HepG2 (cell line): ENCODE measurements at regions not wholly inside any gene's neighbourhood (a gene's known extent, or its start where the extent isn't known, plus 50 kb on each side); places are given as distances from the start of the nearest gene placed in this dataset.

ENCODE experiments used
- ATAC-seq: fragments of 200-7000 bp; cut with Tn5 transposase; 3 replicates; pipeline ENCODE4 v1.9.1; 2020; ENCODE audit warnings: mild to moderate bottlenecking, moderate library complexity
- BruUV-seq: library from RNA; stranded (reverse); fragments of 400-500 nt; replicated peaks from 2 replicates; lab custom pipeline; 2021; lab: Mats Ljungman, UMichigan
- CTCF ChIA-PET: fragments of 300-600 bp; formaldehyde crosslinking; extraction: SDS; loops from one replicate; lab custom pipeline; 2021; ENCODE audit warnings: low total read pairs, inconsistent platforms, low intra/inter-chr PET ratio; lab: Yijun Ruan, JAX
- POLR2A ChIA-PET: fragments of 350-600 bp; sonication (Branson Sonifier 250); formaldehyde crosslinking; loops from one replicate; lab custom pipeline; 2020; ENCODE audit warnings: antibody characterized with exemption, inconsistent platforms; lab: Yijun Ruan, JAX
- DNase-seq: peaks from one replicate; pipeline ENCODE4 v3.0.0-alpha.2; 2015; ENCODE audit warnings: low spot score
- FAIRE-seq: peaks from 3 replicates; lab custom pipeline; 2011; peaks lifted over from hg19 to GRCh38; lab: Jason Lieb, UNC
- H2AFZ ChIP-seq: one replicate; pipeline ENCODE4 v1.6.1; 2011; ENCODE audit warnings: low read length, inconsistent platforms
- H3K27ac ChIP-seq: fragments of 300-600 bp; 3 replicates; pipeline ENCODE4 v1.8.0; 2011; ENCODE audit warnings: mixed run types, mild to moderate bottlenecking, mixed read lengths, low read length, inconsistent platforms; ENCODE audit not compliant: insufficient read depth; ENCODE audit errors: extremely low read length
- H3K27me3 ChIP-seq, 2 experiments: fragments of 200-600 bp in 1 of 2; 2 replicates in 1 of 2; 3 replicates in 1 of 2; pipeline versions ENCODE4 v1.6.0 to v1.8.0; 2011; ENCODE audit warnings: low read length in 2 of 2, mild to moderate bottlenecking in 2 of 2, moderate library complexity in 2 of 2, inconsistent platforms in 1 of 2; ENCODE audit not compliant: insufficient read depth in 2 of 2, control insufficient read depth in 1 of 2
- H3K36me3 ChIP-seq, 2 experiments: fragments of 200-600 bp in 1 of 2; replicated peaks in 1 of 2; 2 replicates in 1 of 2; 3 replicates in 1 of 2; pipeline versions ENCODE4 v1.5.1 to v1.8.0; 2011; ENCODE audit warnings: low read length in 2 of 2, inconsistent platforms in 1 of 2; ENCODE audit not compliant: insufficient read depth in 2 of 2, control insufficient read depth in 1 of 2
- H3K4me1 ChIP-seq: 2 replicates; pipeline ENCODE4 v1.5.1; 2012; ENCODE audit warnings: low read length, inconsistent platforms; ENCODE audit not compliant: insufficient read depth
- H3K4me2 ChIP-seq: 2 replicates; pipeline ENCODE4 v1.6.0; 2011; ENCODE audit warnings: low read depth, low read length, inconsistent platforms
- H3K4me3 ChIP-seq, 3 experiments: fragments of 200-600 bp in 1 of 3; sonication (generic), shearing (Covaris generic) in 1 of 3; replicated peaks in 1 of 3; 2 replicates each; pipeline ENCODE4 v1.5.1; 2011 to 2016; ENCODE audit warnings: low read length in 3 of 3, inconsistent platforms in 2 of 3, low read depth in 2 of 3, mild to moderate bottlenecking in 2 of 3, control low read depth in 1 of 3, mixed read lengths in 1 of 3; ENCODE audit not compliant: insufficient read depth in 1 of 3
- H3K79me2 ChIP-seq: one replicate; pipeline ENCODE4 v1.6.1; 2011; ENCODE audit warnings: low read length, inconsistent platforms; ENCODE audit not compliant: insufficient read depth
- H3K9ac ChIP-seq: 2 replicates; pipeline ENCODE4 v1.6.0; 2011; ENCODE audit warnings: mild to moderate bottlenecking, low read depth, low read length, inconsistent platforms; ENCODE audit not compliant: insufficient read depth
- H3K9me3 ChIP-seq: 2 replicates; pipeline ENCODE4 v1.5.1; 2012; ENCODE audit warnings: mild to moderate bottlenecking, low read length
- H4K20me1 ChIP-seq: 2 replicates; pipeline ENCODE4 v1.6.0; 2011; ENCODE audit warnings: inconsistent platforms, mild to moderate bottlenecking, low read length, moderate library complexity; ENCODE audit not compliant: insufficient read depth
- ARNTL ChIP-seq: sonication (generic); formaldehyde crosslinking; IDR thresholded peaks from 2 replicates; pipeline ENCODE4 v1.4.0; 2020; ENCODE audit warnings: mild to moderate bottlenecking, missing genetic modification reagents
- CTCF ChIP-seq: sonication (generic); formaldehyde crosslinking; IDR thresholded peaks from 2 replicates; pipeline ENCODE4 v1.5.0; 2020; ENCODE audit warnings: mild to moderate bottlenecking, missing genetic modification reagents, moderate library complexity
- JUND ChIP-seq: sonication (generic); formaldehyde crosslinking; IDR thresholded peaks from 2 replicates; pipeline ENCODE4 v1.8.0; 2022; ENCODE audit warnings: mild to moderate bottlenecking, missing genetic modification reagents
- STAG1 ChIP-seq: sonication (generic); formaldehyde crosslinking; IDR thresholded peaks from 2 replicates; pipeline ENCODE4 v1.4.0; 2020; ENCODE audit warnings: missing genetic modification reagents
- ZNF609 ChIP-seq: sonication (generic); formaldehyde crosslinking; IDR thresholded peaks from 2 replicates; pipeline ENCODE4 v1.4.0; 2020; ENCODE audit warnings: mild to moderate bottlenecking, missing genetic modification reagents, borderline replicate concordance
- ZNF616 ChIP-seq: sonication (generic); formaldehyde crosslinking; IDR thresholded peaks from 2 replicates; pipeline ENCODE4 v1.5.0; 2020; ENCODE audit warnings: low read depth, mild to moderate bottlenecking, missing genetic modification reagents
- ZNF772 ChIP-seq: sonication (generic); formaldehyde crosslinking; IDR thresholded peaks from 2 replicates; pipeline ENCODE4 v1.5.0; 2020; ENCODE audit warnings: mild to moderate bottlenecking, missing genetic modification reagents
- ZSCAN29 ChIP-seq: sonication (generic); formaldehyde crosslinking; conservative IDR thresholded peaks from 2 replicates; pipeline ENCODE4 v1.4.0; 2020; ENCODE audit warnings: mild to moderate bottlenecking, missing genetic modification reagents
- WGBS: methylation state at CpG from one replicate; pipeline ENCODE4 v1.1.6; 2017; ENCODE audit warnings: low lambda C conversion rate; 5-methylcytosine and 5-hydroxymethylcytosine counted together
- in situ Hi-C: cut with HindIII; loops from 2 replicates; pipeline ENCODE4 v1.10.0; 2017; ENCODE audit warnings: low pct_unique_long_range_greater_than_20kb; ENCODE audit not compliant: extremely low pct_ligation_motif_present
- intact Hi-C: fragments of 100-400 bp; cut with micrococcal nuclease; formaldehyde crosslinking; loops from one replicate; pipeline ENCODE4 v1.10.0; 2022; ENCODE audit not compliant: unreplicated experiment
- TF ChIP-seq, protein P1 (sequence below): IDR thresholded peaks from 2 replicates; pipeline ENCODE4 v1.6.1; 2016; ENCODE audit warnings: low read depth, missing genetic modification reagents, missing compliant biosample characterization

DNA sequence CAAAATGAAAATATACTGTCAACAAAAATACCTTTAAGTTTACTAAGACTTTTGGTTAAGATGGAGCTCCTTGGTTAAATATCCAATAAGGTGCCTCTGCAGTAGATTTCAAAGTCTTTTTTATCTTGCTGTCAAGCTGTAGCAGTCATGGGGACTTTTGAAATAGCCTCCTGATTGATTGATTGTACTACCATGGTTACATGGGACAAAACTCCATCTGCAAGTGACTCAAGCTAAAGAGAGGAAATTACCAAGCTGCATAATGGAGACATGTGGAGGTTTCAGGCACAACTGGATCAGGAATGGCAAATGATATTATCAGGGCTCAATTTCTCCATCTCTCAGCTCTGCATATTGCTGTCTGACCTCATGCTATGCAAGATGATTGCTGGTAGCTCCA is 73.4 kb upstream of the ST8SIA3 start (continued):
- TF ChIP-seq ZSCAN29 (CRISPR knock-in tag), result no peak
- TF ChIP-seq ARNTL (CRISPR knock-in tag), result no peak

DNA sequence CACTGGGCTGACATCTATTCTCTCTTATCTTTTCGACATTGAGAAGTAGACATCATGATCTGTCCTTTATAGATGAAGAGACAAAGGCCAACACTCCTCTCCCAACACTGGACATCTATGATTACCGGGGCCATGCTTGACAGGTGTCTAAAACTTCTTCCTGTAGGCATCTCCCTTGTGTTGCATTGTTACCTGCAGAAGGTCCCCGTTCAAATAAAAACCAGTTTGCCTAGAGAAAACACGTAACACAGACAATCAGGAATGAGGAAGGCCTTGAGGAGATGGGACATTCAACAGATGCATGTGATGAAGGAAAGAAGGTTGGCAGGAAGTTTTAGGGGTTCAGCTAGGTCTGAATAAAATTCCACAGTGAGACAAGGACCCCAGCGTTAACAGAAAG is 70.8 kb upstream of the ST8SIA3 start:
- WGBS, result 4% methylated on average over 5 of the region's 5 CpGs
- Histone ChIP-seq H3K4me1 (no peaks in the 10 kb centered on the region), H3K4me3 (no peak overlapping the region), H3K79me2 (no peaks in the 10 kb centered on the region), H3K9ac (no peak overlapping the region), H3K27me3 (0 out of 5 replicates have a peak, but pooled peaks cover 0 to 2% of the 10 kb centered on the region in 2 experiments), H3K9me3 (no peaks in the 10 kb centered on the region), H3K4me2 (no peak overlapping the region), H2AFZ (no peak overlapping the region), H4K20me1 (no peaks in the 10 kb centered on the region), H3K36me3 (no peaks in the 10 kb centered on the region), H3K27ac (no peak overlapping the region)
- ATAC-seq (peak; percentile 41; the same call in 2 of the 3 replicates), DNase-seq (no peak), FAIRE-seq (no peak)
- POLR2A ChIA-PET, result no interaction called here
- BruUV-seq, result no TSS peak
- CTCF ChIA-PET, result interaction anchor here (1.4 kb wide), 1 partner anchor 164 kb away, joined by 3 read pairs; no protein-coding TSS in a partner anchor
- in situ Hi-C loops (no loop called here), intact Hi-C loops (no loop called here)
- TF ChIP-seq ZNF609 (no peak), ZNF772 (no peak), STAG1 (CRISPR knock-in tag) (peak; percentile 67), CTCF (CRISPR knock-in tag) (peak; percentile 62), ZNF616 (CRISPR knock-in tag) (no peak), JUND (CRISPR knock-in tag) (no peak)
- TF ChIP-seq, protein P1, sequence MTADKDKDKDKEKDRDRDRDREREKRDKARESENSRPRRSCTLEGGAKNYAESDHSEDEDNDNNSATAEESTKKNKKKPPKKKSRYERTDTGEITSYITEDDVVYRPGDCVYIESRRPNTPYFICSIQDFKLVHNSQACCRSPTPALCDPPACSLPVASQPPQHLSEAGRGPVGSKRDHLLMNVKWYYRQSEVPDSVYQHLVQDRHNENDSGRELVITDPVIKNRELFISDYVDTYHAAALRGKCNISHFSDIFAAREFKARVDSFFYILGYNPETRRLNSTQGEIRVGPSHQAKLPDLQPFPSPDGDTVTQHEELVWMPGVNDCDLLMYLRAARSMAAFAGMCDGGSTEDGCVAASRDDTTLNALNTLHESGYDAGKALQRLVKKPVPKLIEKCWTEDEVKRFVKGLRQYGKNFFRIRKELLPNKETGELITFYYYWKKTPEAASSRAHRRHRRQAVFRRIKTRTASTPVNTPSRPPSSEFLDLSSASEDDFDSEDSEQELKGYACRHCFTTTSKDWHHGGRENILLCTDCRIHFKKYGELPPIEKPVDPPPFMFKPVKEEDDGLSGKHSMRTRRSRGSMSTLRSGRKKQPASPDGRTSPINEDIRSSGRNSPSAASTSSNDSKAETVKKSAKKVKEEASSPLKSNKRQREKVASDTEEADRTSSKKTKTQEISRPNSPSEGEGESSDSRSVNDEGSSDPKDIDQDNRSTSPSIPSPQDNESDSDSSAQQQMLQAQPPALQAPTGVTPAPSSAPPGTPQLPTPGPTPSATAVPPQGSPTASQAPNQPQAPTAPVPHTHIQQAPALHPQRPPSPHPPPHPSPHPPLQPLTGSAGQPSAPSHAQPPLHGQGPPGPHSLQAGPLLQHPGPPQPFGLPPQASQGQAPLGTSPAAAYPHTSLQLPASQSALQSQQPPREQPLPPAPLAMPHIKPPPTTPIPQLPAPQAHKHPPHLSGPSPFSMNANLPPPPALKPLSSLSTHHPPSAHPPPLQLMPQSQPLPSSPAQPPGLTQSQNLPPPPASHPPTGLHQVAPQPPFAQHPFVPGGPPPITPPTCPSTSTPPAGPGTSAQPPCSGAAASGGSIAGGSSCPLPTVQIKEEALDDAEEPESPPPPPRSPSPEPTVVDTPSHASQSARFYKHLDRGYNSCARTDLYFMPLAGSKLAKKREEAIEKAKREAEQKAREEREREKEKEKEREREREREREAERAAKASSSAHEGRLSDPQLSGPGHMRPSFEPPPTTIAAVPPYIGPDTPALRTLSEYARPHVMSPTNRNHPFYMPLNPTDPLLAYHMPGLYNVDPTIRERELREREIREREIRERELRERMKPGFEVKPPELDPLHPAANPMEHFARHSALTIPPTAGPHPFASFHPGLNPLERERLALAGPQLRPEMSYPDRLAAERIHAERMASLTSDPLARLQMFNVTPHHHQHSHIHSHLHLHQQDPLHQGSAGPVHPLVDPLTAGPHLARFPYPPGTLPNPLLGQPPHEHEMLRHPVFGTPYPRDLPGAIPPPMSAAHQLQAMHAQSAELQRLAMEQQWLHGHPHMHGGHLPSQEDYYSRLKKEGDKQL (CRISPR knock-in tag), result no peak
